ENCODE measurements at regions not wholly inside any gene's neighbourhood (a gene's known extent, or its start where the extent isn't known, plus 50 kb on each side); places are given as distances from the start of the nearest gene placed in this dataset.

DNA sequence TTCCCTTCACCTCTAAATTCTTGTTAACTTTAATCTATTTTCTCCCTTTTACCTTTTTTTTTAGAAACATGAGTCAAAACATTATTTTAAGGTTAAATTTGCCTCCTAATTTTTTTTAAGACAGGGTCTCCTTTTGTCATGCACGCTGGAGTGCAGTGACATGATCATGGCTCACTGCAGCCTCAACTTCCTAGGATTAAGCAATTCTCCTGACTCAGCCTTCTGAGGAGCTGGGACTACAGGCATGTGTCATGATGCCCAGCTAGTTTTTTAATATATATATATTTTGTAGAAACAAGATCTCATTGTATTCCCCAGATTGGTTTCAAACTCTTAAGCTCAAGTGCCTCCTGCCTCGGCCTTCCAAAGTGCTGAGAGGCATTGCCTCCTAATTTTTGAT, 424.7 kb upstream of the FAM174A start:
- TF ChIP-seq, protein P1, sequence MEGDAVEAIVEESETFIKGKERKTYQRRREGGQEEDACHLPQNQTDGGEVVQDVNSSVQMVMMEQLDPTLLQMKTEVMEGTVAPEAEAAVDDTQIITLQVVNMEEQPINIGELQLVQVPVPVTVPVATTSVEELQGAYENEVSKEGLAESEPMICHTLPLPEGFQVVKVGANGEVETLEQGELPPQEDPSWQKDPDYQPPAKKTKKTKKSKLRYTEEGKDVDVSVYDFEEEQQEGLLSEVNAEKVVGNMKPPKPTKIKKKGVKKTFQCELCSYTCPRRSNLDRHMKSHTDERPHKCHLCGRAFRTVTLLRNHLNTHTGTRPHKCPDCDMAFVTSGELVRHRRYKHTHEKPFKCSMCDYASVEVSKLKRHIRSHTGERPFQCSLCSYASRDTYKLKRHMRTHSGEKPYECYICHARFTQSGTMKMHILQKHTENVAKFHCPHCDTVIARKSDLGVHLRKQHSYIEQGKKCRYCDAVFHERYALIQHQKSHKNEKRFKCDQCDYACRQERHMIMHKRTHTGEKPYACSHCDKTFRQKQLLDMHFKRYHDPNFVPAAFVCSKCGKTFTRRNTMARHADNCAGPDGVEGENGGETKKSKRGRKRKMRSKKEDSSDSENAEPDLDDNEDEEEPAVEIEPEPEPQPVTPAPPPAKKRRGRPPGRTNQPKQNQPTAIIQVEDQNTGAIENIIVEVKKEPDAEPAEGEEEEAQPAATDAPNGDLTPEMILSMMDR (IDR thresholded peaks at IDR 0.05), result no peak
- no peak for TF ChIP-seq POLR2A (IDR thresholded peaks at IDR 0.05)
